ENCODE measurements at regions not wholly inside any gene's neighbourhood (a gene's known extent, or its start where the extent isn't known, plus 50 kb on each side); places are given as distances from the start of the nearest gene placed in this dataset.

GRCh38 chr2:120508567-120509041 lies 162.7 kb downstream of the INHBB start:
- no peak for TF ChIP-seq POLR2A (IDR thresholded peaks at IDR 0.05; ENCODE audit: low read depth, low read length)
- no peak for TF ChIP-seq POLR2AphosphoS5 (IDR thresholded peaks at IDR 0.05; ENCODE audit: low read depth, low read length)
